ENCODE measurements at regions not wholly inside any gene's neighbourhood (a gene's known extent, or its start where the extent isn't known, plus 50 kb on each side); places are given as distances from the start of the nearest gene placed in this dataset.
"Not testable (repeated sequence)": the region's sequence is repeated elsewhere in the genome, so short reads cannot be mapped to it uniquely, and the experiment has no call there.

- TF ChIP-seq, protein P1, sequence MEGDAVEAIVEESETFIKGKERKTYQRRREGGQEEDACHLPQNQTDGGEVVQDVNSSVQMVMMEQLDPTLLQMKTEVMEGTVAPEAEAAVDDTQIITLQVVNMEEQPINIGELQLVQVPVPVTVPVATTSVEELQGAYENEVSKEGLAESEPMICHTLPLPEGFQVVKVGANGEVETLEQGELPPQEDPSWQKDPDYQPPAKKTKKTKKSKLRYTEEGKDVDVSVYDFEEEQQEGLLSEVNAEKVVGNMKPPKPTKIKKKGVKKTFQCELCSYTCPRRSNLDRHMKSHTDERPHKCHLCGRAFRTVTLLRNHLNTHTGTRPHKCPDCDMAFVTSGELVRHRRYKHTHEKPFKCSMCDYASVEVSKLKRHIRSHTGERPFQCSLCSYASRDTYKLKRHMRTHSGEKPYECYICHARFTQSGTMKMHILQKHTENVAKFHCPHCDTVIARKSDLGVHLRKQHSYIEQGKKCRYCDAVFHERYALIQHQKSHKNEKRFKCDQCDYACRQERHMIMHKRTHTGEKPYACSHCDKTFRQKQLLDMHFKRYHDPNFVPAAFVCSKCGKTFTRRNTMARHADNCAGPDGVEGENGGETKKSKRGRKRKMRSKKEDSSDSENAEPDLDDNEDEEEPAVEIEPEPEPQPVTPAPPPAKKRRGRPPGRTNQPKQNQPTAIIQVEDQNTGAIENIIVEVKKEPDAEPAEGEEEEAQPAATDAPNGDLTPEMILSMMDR (IDR thresholded peaks at IDR 0.05): not testable (repeated sequence)
- TF ChIP-seq, protein P2, sequence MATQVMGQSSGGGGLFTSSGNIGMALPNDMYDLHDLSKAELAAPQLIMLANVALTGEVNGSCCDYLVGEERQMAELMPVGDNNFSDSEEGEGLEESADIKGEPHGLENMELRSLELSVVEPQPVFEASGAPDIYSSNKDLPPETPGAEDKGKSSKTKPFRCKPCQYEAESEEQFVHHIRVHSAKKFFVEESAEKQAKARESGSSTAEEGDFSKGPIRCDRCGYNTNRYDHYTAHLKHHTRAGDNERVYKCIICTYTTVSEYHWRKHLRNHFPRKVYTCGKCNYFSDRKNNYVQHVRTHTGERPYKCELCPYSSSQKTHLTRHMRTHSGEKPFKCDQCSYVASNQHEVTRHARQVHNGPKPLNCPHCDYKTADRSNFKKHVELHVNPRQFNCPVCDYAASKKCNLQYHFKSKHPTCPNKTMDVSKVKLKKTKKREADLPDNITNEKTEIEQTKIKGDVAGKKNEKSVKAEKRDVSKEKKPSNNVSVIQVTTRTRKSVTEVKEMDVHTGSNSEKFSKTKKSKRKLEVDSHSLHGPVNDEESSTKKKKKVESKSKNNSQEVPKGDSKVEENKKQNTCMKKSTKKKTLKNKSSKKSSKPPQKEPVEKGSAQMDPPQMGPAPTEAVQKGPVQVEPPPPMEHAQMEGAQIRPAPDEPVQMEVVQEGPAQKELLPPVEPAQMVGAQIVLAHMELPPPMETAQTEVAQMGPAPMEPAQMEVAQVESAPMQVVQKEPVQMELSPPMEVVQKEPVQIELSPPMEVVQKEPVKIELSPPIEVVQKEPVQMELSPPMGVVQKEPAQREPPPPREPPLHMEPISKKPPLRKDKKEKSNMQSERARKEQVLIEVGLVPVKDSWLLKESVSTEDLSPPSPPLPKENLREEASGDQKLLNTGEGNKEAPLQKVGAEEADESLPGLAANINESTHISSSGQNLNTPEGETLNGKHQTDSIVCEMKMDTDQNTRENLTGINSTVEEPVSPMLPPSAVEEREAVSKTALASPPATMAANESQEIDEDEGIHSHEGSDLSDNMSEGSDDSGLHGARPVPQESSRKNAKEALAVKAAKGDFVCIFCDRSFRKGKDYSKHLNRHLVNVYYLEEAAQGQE (IDR thresholded peaks at IDR 0.05; ENCODE audit: insufficient read depth in 1 of 2, low read depth in 2 of 2, low read length in 1 of 2): not testable (repeated sequence)
- not testable (repeated sequence) for TF ChIP-seq POLR2AphosphoS5, TCF7L2 (IDR thresholded peaks at IDR 0.05; ENCODE audit: low read depth, low read length)
Measured at GRCh38 chr5:1619531-1619930, 95.8 kb upstream of the LPCAT1 start.

Measured in Panc1 (cell line).